22Rv1 (cell line): ENCODE measurements at regions not wholly inside any gene's neighbourhood (a gene's known extent, or its start where the extent isn't known, plus 50 kb on each side); places are given as distances from the start of the nearest gene placed in this dataset.

Experiments used
- CTCF ChIP-seq: fragments of 450-650 bp; IDR thresholded peaks from 2 replicates; pipeline ENCODE4 v1.5.1; 2017; ENCODE audit warnings: mild to moderate bottlenecking
- ZFX ChIP-seq: fragments of 450-650 bp; IDR thresholded peaks from 2 replicates; pipeline ENCODE4 v1.6.1; 2017; ENCODE audit warnings: antibody characterized with exemption, borderline replicate concordance

- no peak for TF ChIP-seq CTCF
- TF ChIP-seq ZFX = no peak
Observed at GRCh38 chr6:76694795-76695194, 622.3 kb upstream of the IMPG1 start.
